ENCODE measurements at regions not wholly inside any gene's neighbourhood (a gene's known extent, or its start where the extent isn't known, plus 50 kb on each side); places are given as distances from the start of the nearest gene placed in this dataset.

GRCh38 chr3:90054311-90054710 is 946.9 kb downstream of the EPHA3 start:
- TF ChIP-seq MAX (IDR thresholded peaks at IDR 0.05; ENCODE audit: insufficient read depth, insufficient read length) (no peak), EZH2 (IDR thresholded peaks at IDR 0.05; ENCODE audit: borderline replicate concordance, low read depth, low read length, severe bottlenecking) (no peak)

All from endothelial cell of umbilical vein (primary cell).